ENCODE measurements at regions not wholly inside any gene's neighbourhood (a gene's known extent, or its start where the extent isn't known, plus 50 kb on each side); places are given as distances from the start of the nearest gene placed in this dataset.

DNA sequence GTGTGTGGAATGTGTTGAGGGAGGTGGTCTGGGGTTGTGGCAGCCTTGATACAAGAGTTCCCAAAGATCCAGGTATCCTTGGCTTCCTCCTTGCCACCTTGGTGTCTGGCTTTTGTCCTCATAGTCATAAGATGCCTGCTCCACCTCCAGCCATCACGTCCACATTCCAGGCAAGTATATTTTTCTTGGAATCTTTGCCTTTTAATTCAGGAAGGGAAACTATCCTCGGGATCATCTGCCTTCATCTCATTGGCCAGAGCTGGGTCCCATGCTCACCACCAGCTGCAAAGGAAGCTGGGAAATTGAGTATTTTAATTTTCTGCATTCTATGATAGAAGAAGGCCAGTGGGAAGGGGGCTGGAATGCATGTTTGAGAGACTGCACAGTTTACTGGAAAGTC is 186.7 kb downstream of the C9orf50 start:
- TF ChIP-seq, protein P1, sequence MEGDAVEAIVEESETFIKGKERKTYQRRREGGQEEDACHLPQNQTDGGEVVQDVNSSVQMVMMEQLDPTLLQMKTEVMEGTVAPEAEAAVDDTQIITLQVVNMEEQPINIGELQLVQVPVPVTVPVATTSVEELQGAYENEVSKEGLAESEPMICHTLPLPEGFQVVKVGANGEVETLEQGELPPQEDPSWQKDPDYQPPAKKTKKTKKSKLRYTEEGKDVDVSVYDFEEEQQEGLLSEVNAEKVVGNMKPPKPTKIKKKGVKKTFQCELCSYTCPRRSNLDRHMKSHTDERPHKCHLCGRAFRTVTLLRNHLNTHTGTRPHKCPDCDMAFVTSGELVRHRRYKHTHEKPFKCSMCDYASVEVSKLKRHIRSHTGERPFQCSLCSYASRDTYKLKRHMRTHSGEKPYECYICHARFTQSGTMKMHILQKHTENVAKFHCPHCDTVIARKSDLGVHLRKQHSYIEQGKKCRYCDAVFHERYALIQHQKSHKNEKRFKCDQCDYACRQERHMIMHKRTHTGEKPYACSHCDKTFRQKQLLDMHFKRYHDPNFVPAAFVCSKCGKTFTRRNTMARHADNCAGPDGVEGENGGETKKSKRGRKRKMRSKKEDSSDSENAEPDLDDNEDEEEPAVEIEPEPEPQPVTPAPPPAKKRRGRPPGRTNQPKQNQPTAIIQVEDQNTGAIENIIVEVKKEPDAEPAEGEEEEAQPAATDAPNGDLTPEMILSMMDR (IDR thresholded peaks at IDR 0.05; ENCODE audit: low read depth, low read length, poor library complexity, severe bottlenecking) = no peak
- TF ChIP-seq EZH2phosphoT487 (IDR thresholded peaks at IDR 0.05; ENCODE audit: borderline replicate concordance, low read length) = no peak
- Histone ChIP-seq H4K20me1 (ENCODE audit: control insufficient read depth, insufficient read depth, low read depth, low read length) (no peaks in the 10 kb centered on the region), H3K4me2 (ENCODE audit: low read length) (no peak overlapping the region), H3K9me2 (replicated peaks; ENCODE audit: control insufficient read depth, low read length) (no peaks in the 10 kb centered on the region), H3K27me3 (ENCODE audit: control insufficient read depth, low read length) (peaks cover 28% of the 10 kb centered on the region), H3K9me3 (ENCODE audit: control insufficient read depth, insufficient read depth, low read length) (no peaks in the 10 kb centered on the region), H3K36me3 (ENCODE audit: control insufficient read depth, low read length) (no peaks in the 10 kb centered on the region), H3F3A (ENCODE audit: control insufficient read depth, insufficient read depth) (no peaks in the 10 kb centered on the region), H3K4me1 (ENCODE audit: control insufficient read depth, low read length) (no peaks in the 10 kb centered on the region), H3K79me2 (ENCODE audit: control insufficient read depth, low read length) (no peaks in the 10 kb centered on the region), H3K4me3 (ENCODE audit: low read length) (no peak overlapping the region), H3K27ac (ENCODE audit: low read depth, low read length) (no peak overlapping the region)

DNA sequence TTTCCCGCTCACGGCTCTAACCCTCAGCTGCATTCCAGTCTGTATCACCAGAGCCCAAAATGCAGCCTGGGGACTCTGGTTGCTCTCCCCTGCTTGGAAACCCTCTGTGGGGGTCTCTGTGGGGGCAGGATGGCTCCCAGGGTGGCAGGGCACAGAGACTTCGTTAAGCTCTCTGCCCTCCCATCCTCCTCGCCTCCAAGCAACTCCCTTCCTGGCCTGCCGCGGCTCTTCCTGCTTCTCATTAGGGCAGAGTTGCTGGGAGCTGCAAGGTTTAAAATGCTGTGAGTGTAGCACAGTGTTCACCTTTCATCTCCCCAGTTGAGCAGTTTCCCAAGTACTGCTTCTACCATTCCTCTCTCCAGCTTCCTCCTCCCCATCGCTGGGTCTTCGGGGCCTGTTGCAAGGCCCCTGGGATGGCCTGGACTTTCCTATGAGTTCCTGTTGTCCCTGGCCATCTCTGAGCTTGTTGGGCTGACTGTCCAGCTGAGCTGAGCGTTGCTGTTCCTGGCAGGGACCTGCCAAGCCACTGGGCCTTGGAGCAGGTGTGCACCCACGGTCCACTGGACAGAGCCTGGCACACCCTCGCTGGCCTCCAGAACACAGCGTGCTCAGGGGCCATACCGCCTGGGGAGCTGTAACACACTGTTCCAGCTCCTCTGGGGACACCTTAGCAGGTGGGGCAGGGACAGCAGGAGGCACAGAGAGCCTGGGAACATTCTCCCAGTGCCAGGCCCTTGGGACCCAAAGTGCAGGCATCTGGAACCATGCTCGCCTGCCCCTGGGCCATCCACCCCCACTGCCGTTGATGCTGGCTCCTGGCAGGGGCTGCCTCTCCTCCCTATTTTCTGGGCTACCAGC is 188.4 kb downstream of the C9orf50 start:
- H3K9me3 ChIP-seq (ENCODE audit: control insufficient read depth, insufficient read depth, low read length) = no peaks in the 10 kb centered on the region
- no peak for TF ChIP-seq EZH2phosphoT487 (IDR thresholded peaks at IDR 0.05; ENCODE audit: borderline replicate concordance, low read length)
- TF ChIP-seq, protein P1 (IDR thresholded peaks at IDR 0.05; ENCODE audit: low read depth, low read length, poor library complexity, severe bottlenecking) = no peak
- H3K4me3 ChIP-seq (ENCODE audit: low read length) = no peak overlapping the region
- no peaks in the 10 kb centered on the region for H3K4me1 ChIP-seq (ENCODE audit: control insufficient read depth, low read length)
- H4K20me1 ChIP-seq (ENCODE audit: control insufficient read depth, insufficient read depth, low read depth, low read length) = no peaks in the 10 kb centered on the region
- peaks cover 12% of the 10 kb centered on the region for H3K27me3 ChIP-seq (ENCODE audit: control insufficient read depth, low read length)
- H3K4me2 ChIP-seq (ENCODE audit: low read length) = no peak overlapping the region
- no peak overlapping the region for H3K27ac ChIP-seq (ENCODE audit: low read depth, low read length)
- H3K9me2 ChIP-seq (replicated peaks; ENCODE audit: control insufficient read depth, low read length) = no peaks in the 10 kb centered on the region
- H3K79me2 ChIP-seq (ENCODE audit: control insufficient read depth, low read length) = no peaks in the 10 kb centered on the region
- H3K36me3 ChIP-seq (ENCODE audit: control insufficient read depth, low read length) = no peaks in the 10 kb centered on the region
- no peaks in the 10 kb centered on the region for H3F3A ChIP-seq (ENCODE audit: control insufficient read depth, insufficient read depth)

DNA sequence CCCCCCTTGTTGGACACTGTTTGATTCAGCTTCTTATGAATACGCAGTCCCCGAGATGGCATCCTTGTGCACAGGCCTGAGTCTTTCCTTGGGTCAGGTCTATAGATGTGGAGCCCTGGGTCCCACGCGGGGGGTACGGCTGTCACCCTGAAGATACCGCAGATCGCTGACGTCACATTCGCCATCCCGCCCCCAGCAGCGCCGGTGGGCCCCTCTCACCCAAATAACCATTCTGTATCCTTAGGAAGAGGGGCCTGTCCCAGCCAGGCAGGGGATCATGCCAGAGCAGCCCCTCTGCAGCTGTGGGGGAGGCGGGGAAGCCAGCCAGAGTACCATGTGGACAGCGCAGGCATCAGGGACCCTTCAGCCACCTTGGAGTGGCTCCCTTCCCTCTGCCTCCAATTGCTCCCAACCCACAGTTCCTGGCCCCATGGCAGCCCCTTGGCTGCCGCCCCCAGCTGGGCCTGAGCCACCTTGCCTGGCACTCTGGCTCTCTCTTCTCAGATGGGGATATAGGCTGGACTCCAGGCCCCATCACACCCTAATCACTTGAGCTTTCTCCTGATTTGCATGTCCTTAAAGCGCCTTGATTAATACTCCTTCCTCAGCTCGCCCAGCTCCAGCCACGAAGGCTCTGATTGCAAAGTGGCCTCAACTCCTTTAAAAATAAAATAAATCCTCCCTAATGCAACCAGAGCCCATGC is 189.8 kb downstream of the C9orf50 start:
- no peak overlapping the region for H3K4me3 ChIP-seq (ENCODE audit: low read length)
- no peak overlapping the region for H3K4me2 ChIP-seq (ENCODE audit: low read length)
- no peaks in the 10 kb centered on the region for H3F3A ChIP-seq (ENCODE audit: control insufficient read depth, insufficient read depth)
- no peaks in the 10 kb centered on the region for H3K9me2 ChIP-seq (replicated peaks; ENCODE audit: control insufficient read depth, low read length)
- no peaks in the 10 kb centered on the region for H3K27me3 ChIP-seq (ENCODE audit: control insufficient read depth, low read length)
- no peak overlapping the region for H3K27ac ChIP-seq (ENCODE audit: low read depth, low read length)
- no peaks in the 10 kb centered on the region for H4K20me1 ChIP-seq (ENCODE audit: control insufficient read depth, insufficient read depth, low read depth, low read length)
- no peaks in the 10 kb centered on the region for H3K79me2 ChIP-seq (ENCODE audit: control insufficient read depth, low read length)
- no peaks in the 10 kb centered on the region for H3K4me1 ChIP-seq (ENCODE audit: control insufficient read depth, low read length)
- TF ChIP-seq, protein P1 (IDR thresholded peaks at IDR 0.05; ENCODE audit: low read depth, low read length, poor library complexity, severe bottlenecking) = no peak
- TF ChIP-seq EZH2phosphoT487 (IDR thresholded peaks at IDR 0.05; ENCODE audit: borderline replicate concordance, low read length) = no peak
- H3K9me3 ChIP-seq (ENCODE audit: control insufficient read depth, insufficient read depth, low read length) = no peaks in the 10 kb centered on the region
- no peaks in the 10 kb centered on the region for H3K36me3 ChIP-seq (ENCODE audit: control insufficient read depth, low read length)

Data from DOHH2 (cell line).